HepG2 (cell line): ENCODE measurements at regions not wholly inside any gene's neighbourhood (a gene's known extent, or its start where the extent isn't known, plus 50 kb on each side); places are given as distances from the start of the nearest gene placed in this dataset.
A peak's percentile ranks its signal among the peaks of the same experiment; 100 is the strongest.

Source experiments
- ATAC-seq: fragments of 200-7000 bp; cut with Tn5 transposase; 3 replicates; pipeline ENCODE4 v1.9.1; 2020; ENCODE audit warnings: mild to moderate bottlenecking, moderate library complexity
- BruUV-seq: library from RNA; stranded (reverse); fragments of 400-500 nt; replicated peaks from 2 replicates; lab custom pipeline; 2021; lab: Mats Ljungman, UMichigan
- CTCF ChIA-PET: fragments of 300-600 bp; formaldehyde crosslinking; extraction: SDS; loops from one replicate; lab custom pipeline; 2021; ENCODE audit warnings: low total read pairs, inconsistent platforms, low intra/inter-chr PET ratio; lab: Yijun Ruan, JAX
- POLR2A ChIA-PET: fragments of 350-600 bp; sonication (Branson Sonifier 250); formaldehyde crosslinking; loops from one replicate; lab custom pipeline; 2020; ENCODE audit warnings: antibody characterized with exemption, inconsistent platforms; lab: Yijun Ruan, JAX
- DNase-seq: peaks from one replicate; pipeline ENCODE4 v3.0.0-alpha.2; 2015; ENCODE audit warnings: low spot score
- FAIRE-seq: peaks from 3 replicates; lab custom pipeline; 2011; peaks lifted over from hg19 to GRCh38; lab: Jason Lieb, UNC
- H2AFZ ChIP-seq: one replicate; pipeline ENCODE4 v1.6.1; 2011; ENCODE audit warnings: low read length, inconsistent platforms
- H3K27ac ChIP-seq: fragments of 300-600 bp; 3 replicates; pipeline ENCODE4 v1.8.0; 2011; ENCODE audit warnings: mixed run types, mild to moderate bottlenecking, mixed read lengths, low read length, inconsistent platforms; ENCODE audit not compliant: insufficient read depth; ENCODE audit errors: extremely low read length
- H3K27me3 ChIP-seq, 2 experiments: fragments of 200-600 bp in 1 of 2; 2 replicates in 1 of 2; 3 replicates in 1 of 2; pipeline versions ENCODE4 v1.6.0 to v1.8.0; 2011; ENCODE audit warnings: low read length in 2 of 2, mild to moderate bottlenecking in 2 of 2, moderate library complexity in 2 of 2, inconsistent platforms in 1 of 2; ENCODE audit not compliant: insufficient read depth in 2 of 2, control insufficient read depth in 1 of 2
- H3K36me3 ChIP-seq, 2 experiments: fragments of 200-600 bp in 1 of 2; replicated peaks in 1 of 2; 2 replicates in 1 of 2; 3 replicates in 1 of 2; pipeline versions ENCODE4 v1.5.1 to v1.8.0; 2011; ENCODE audit warnings: low read length in 2 of 2, inconsistent platforms in 1 of 2; ENCODE audit not compliant: insufficient read depth in 2 of 2, control insufficient read depth in 1 of 2
- H3K4me1 ChIP-seq: 2 replicates; pipeline ENCODE4 v1.5.1; 2012; ENCODE audit warnings: low read length, inconsistent platforms; ENCODE audit not compliant: insufficient read depth
- H3K4me2 ChIP-seq: 2 replicates; pipeline ENCODE4 v1.6.0; 2011; ENCODE audit warnings: low read depth, low read length, inconsistent platforms
- H3K4me3 ChIP-seq, 3 experiments: fragments of 200-600 bp in 1 of 3; sonication (generic), shearing (Covaris generic) in 1 of 3; replicated peaks in 1 of 3; 2 replicates each; pipeline ENCODE4 v1.5.1; 2011 to 2016; ENCODE audit warnings: low read length in 3 of 3, inconsistent platforms in 2 of 3, low read depth in 2 of 3, mild to moderate bottlenecking in 2 of 3, control low read depth in 1 of 3, mixed read lengths in 1 of 3; ENCODE audit not compliant: insufficient read depth in 1 of 3
- H3K79me2 ChIP-seq: one replicate; pipeline ENCODE4 v1.6.1; 2011; ENCODE audit warnings: low read length, inconsistent platforms; ENCODE audit not compliant: insufficient read depth
- H3K9ac ChIP-seq: 2 replicates; pipeline ENCODE4 v1.6.0; 2011; ENCODE audit warnings: mild to moderate bottlenecking, low read depth, low read length, inconsistent platforms; ENCODE audit not compliant: insufficient read depth
- H3K9me3 ChIP-seq: 2 replicates; pipeline ENCODE4 v1.5.1; 2012; ENCODE audit warnings: mild to moderate bottlenecking, low read length
- H4K20me1 ChIP-seq: 2 replicates; pipeline ENCODE4 v1.6.0; 2011; ENCODE audit warnings: inconsistent platforms, mild to moderate bottlenecking, low read length, moderate library complexity; ENCODE audit not compliant: insufficient read depth
- ATF2 ChIP-seq: sonication (generic); formaldehyde crosslinking; IDR thresholded peaks from 2 replicates; pipeline ENCODE4 v1.4.0; 2020; ENCODE audit warnings: missing genetic modification reagents
- BCLAF1 ChIP-seq: fragments of 450-650 bp; IDR thresholded peaks from 2 replicates; pipeline ENCODE4 v1.6.1; 2017; ENCODE audit warnings: mild to moderate bottlenecking
- FOXP4 ChIP-seq: sonication (generic); formaldehyde crosslinking; IDR thresholded peaks from 2 replicates; pipeline ENCODE4 v1.4.0; 2020; ENCODE audit warnings: missing genetic modification reagents
- ISX ChIP-seq: sonication (generic); formaldehyde crosslinking; conservative IDR thresholded peaks from 2 replicates; pipeline ENCODE4 v1.5.0; 2020; ENCODE audit warnings: missing genetic modification reagents
- JDP2 ChIP-seq: sonication (generic); formaldehyde crosslinking; IDR thresholded peaks from 2 replicates; pipeline ENCODE4 v1.8.1; 2022; ENCODE audit warnings: missing genetic modification reagents, borderline replicate concordance
- KDM5B ChIP-seq: sonication (generic); formaldehyde crosslinking; IDR thresholded peaks from 2 replicates; pipeline ENCODE4 v1.4.0; 2020; ENCODE audit warnings: missing genetic modification reagents, mild to moderate bottlenecking, borderline replicate concordance
- NCOA2 ChIP-seq: sonication (generic); formaldehyde crosslinking; IDR thresholded peaks from 2 replicates; pipeline ENCODE4 v1.8.0; 2022; ENCODE audit warnings: inconsistent platforms
- NR2C2 ChIP-seq: sonication (generic); formaldehyde crosslinking; IDR thresholded peaks from 2 replicates; pipeline ENCODE4 v1.4.0; 2020; ENCODE audit warnings: missing genetic modification reagents, mild to moderate bottlenecking, moderate library complexity, borderline replicate concordance
- SMARCC2 ChIP-seq: fragments of 450-650 bp; IDR thresholded peaks from 2 replicates; pipeline ENCODE4 v1.6.1; 2017; ENCODE audit warnings: antibody characterized with exemption, mild to moderate bottlenecking
- SOX13 ChIP-seq, 3 experiments: fragments of 450-650 bp in 1 of 3; sonication (generic) in 1 of 3; formaldehyde crosslinking in 1 of 3; IDR thresholded peaks in 2 of 3; conservative IDR thresholded peaks in 1 of 3; 2 replicates each; pipeline versions ENCODE4 v1.5.0 to v1.6.1; 2016 to 2020; ENCODE audit warnings: antibody characterized with exemption in 1 of 3, mild to moderate bottlenecking in 1 of 3, missing compliant biosample characterization in 1 of 3, missing genetic modification reagents in 1 of 3, moderate library complexity in 1 of 3
- STAG1 ChIP-seq: sonication (generic); formaldehyde crosslinking; IDR thresholded peaks from 2 replicates; pipeline ENCODE4 v1.4.0; 2020; ENCODE audit warnings: missing genetic modification reagents
- TOE1 ChIP-seq: sonication (generic); formaldehyde crosslinking; IDR thresholded peaks from 2 replicates; pipeline ENCODE4 v1.4.0; 2020; ENCODE audit warnings: mild to moderate bottlenecking, missing genetic modification reagents
- ZKSCAN8 ChIP-seq: IDR thresholded peaks from 2 replicates; pipeline ENCODE4 v1.6.1; 2016; ENCODE audit warnings: borderline replicate concordance, missing genetic modification reagents, missing compliant biosample characterization
- ZMAT5 ChIP-seq: sonication (generic); formaldehyde crosslinking; IDR thresholded peaks from 2 replicates; pipeline ENCODE4 v1.5.0; 2020; ENCODE audit warnings: mild to moderate bottlenecking, low read depth, missing genetic modification reagents, borderline replicate concordance
- ZNF432 ChIP-seq: sonication (generic); formaldehyde crosslinking; IDR thresholded peaks from 2 replicates; pipeline ENCODE4 v1.5.0; 2020; ENCODE audit warnings: missing genetic modification reagents, mild to moderate bottlenecking, borderline replicate concordance
- ZNF569 ChIP-seq: sonication (generic); formaldehyde crosslinking; IDR thresholded peaks from 2 replicates; pipeline ENCODE4 v1.5.0; 2020; ENCODE audit warnings: mild to moderate bottlenecking, missing genetic modification reagents, moderate library complexity, borderline replicate concordance
- WGBS: methylation state at CpG from one replicate; pipeline ENCODE4 v1.1.6; 2017; ENCODE audit warnings: low lambda C conversion rate; 5-methylcytosine and 5-hydroxymethylcytosine counted together
- in situ Hi-C: cut with HindIII; loops from 2 replicates; pipeline ENCODE4 v1.10.0; 2017; ENCODE audit warnings: low pct_unique_long_range_greater_than_20kb; ENCODE audit not compliant: extremely low pct_ligation_motif_present
- intact Hi-C: fragments of 100-400 bp; cut with micrococcal nuclease; formaldehyde crosslinking; loops from one replicate; pipeline ENCODE4 v1.10.0; 2022; ENCODE audit not compliant: unreplicated experiment
- TF ChIP-seq, protein P1 (sequence below): sonication (generic); formaldehyde crosslinking; IDR thresholded peaks from 2 replicates; pipeline ENCODE4 v1.5.0; 2020; ENCODE audit warnings: mild to moderate bottlenecking, missing genetic modification reagents, moderate library complexity

DNA sequence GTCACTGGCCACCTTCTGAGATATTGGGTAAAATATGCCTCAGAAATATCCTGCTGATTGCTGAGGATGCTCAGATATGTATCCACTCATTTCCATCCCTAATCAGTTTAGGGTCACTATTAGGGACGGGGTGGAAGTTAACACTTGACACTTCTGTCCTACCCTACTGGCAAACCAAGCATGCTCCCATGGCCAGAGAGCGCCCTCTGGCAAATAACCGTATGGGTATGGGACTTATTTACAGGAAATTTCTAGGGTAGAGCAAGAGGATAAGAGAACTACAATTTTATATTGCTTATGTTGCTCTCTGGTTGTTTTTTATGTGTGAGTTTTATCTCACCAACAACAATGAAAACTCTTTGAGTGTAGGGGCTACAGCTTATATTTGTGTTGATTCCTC is 86.8 kb upstream of the TSPAN7 start:
- Histone ChIP-seq H3K79me2 (no peaks in the 10 kb centered on the region), H4K20me1 (no peaks in the 10 kb centered on the region), H3K4me1 (no peaks in the 10 kb centered on the region), H3K27me3 (no peaks in the 10 kb centered on the region), H3K36me3 (no peaks in the 10 kb centered on the region), H3K27ac (no peak overlapping the region), H3K9ac (no peak overlapping the region), H3K4me3 (no peak overlapping the region), H3K9me3 (no peaks in the 10 kb centered on the region), H3K4me2 (no peak overlapping the region), H2AFZ (no peak overlapping the region)
- 8% methylated on average over 2 of the region's 3 CpGs for WGBS
- no peak for FAIRE-seq
- ChIA-PET POLR2A (no interaction called here), CTCF (interaction anchor here (1.1 kb wide), 1 partner anchor 170 kb away, joined by 3 read pairs; no protein-coding TSS in a partner anchor)
- DNase-seq: no peak
- in situ Hi-C loops (no loop called here), intact Hi-C loops (no loop called here)
- no peak for TF ChIP-seq JDP2 (CRISPR knock-in tag)
- TF ChIP-seq, protein P1, sequence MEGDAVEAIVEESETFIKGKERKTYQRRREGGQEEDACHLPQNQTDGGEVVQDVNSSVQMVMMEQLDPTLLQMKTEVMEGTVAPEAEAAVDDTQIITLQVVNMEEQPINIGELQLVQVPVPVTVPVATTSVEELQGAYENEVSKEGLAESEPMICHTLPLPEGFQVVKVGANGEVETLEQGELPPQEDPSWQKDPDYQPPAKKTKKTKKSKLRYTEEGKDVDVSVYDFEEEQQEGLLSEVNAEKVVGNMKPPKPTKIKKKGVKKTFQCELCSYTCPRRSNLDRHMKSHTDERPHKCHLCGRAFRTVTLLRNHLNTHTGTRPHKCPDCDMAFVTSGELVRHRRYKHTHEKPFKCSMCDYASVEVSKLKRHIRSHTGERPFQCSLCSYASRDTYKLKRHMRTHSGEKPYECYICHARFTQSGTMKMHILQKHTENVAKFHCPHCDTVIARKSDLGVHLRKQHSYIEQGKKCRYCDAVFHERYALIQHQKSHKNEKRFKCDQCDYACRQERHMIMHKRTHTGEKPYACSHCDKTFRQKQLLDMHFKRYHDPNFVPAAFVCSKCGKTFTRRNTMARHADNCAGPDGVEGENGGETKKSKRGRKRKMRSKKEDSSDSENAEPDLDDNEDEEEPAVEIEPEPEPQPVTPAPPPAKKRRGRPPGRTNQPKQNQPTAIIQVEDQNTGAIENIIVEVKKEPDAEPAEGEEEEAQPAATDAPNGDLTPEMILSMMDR (CRISPR knock-in tag): 0 out of 2 replicates have a peak, but pooled peaks have one; percentile 14
- no peak for TF ChIP-seq NCOA2 (CRISPR knock-in tag)
- no peak for TF ChIP-seq ZNF569 (CRISPR knock-in tag)
- no peak for TF ChIP-seq ATF2 (CRISPR knock-in tag)
- no peak for TF ChIP-seq FOXP4 (CRISPR knock-in tag)
- TF ChIP-seq BCLAF1: no peak
- TF ChIP-seq KDM5B (CRISPR knock-in tag): no peak
- no peak for TF ChIP-seq ZMAT5 (CRISPR knock-in tag)
- TF ChIP-seq TOE1 (CRISPR knock-in tag): no peak
- TF ChIP-seq SMARCC2: no peak
- TF ChIP-seq ZKSCAN8 (CRISPR knock-in tag): no peak
- TF ChIP-seq NR2C2 (CRISPR knock-in tag): no peak
- no peak for TF ChIP-seq ISX
- TF ChIP-seq STAG1 (CRISPR knock-in tag): peak; percentile 28; the same call in 1 of the 2 replicates
- TF ChIP-seq SOX13 (IDR thresholded peaks at IDR 0.05): no peak
- no peak for TF ChIP-seq SOX13 (CRISPR knock-in tag; conservative IDR thresholded peaks at IDR 0.05 in 1 of 2, IDR thresholded peaks at IDR 0.05 in 1 of 2)
- no peak for TF ChIP-seq ZNF432 (CRISPR knock-in tag)
- BruUV-seq: no TSS peak
- ATAC-seq: no peak
